SK-N-MC (cell line): ENCODE measurements at regions not wholly inside any gene's neighbourhood (a gene's known extent, or its start where the extent isn't known, plus 50 kb on each side); places are given as distances from the start of the nearest gene placed in this dataset.

Source experiments
- EZH2 ChIP-seq: fragments of 200-600 bp; sonication (generic); IDR thresholded peaks from one replicate; pipeline ENCODE4 v1.6.1; 2017; ENCODE audit warnings: antibody characterized with exemption
- POLR2AphosphoS5 ChIP-seq: IDR thresholded peaks from 2 replicates; pipeline ENCODE4 v1.6.1; 2012; ENCODE audit warnings: mild to moderate bottlenecking, low read depth, low read length, borderline replicate concordance

- TF ChIP-seq POLR2AphosphoS5 (no peak), EZH2 (no peak)
Observed at GRCh38 chr11:11076879-11077278, 219.0 kb upstream of the ZBED5 start.
